H1 (cell line): ENCODE measurements at regions not wholly inside any gene's neighbourhood (a gene's known extent, or its start where the extent isn't known, plus 50 kb on each side); places are given as distances from the start of the nearest gene placed in this dataset.

Source experiments
- CREB1 ChIP-seq: IDR thresholded peaks from 2 replicates; pipeline ENCODE4 v1.6.1; 2012; ENCODE audit warnings: inconsistent platforms
- EZH2 ChIP-seq: fragments of 200-600 bp; sonication (generic); IDR thresholded peaks from 2 replicates; pipeline ENCODE4 v1.7.1; 2012; ENCODE audit warnings: low read depth, mild to moderate bottlenecking, moderate library complexity, low read length, inconsistent platforms; ENCODE audit not compliant: severe bottlenecking
- JUN ChIP-seq: IDR thresholded peaks from 2 replicates; pipeline ENCODE4 v1.6.1; 2011; ENCODE audit warnings: low read depth, mild to moderate bottlenecking, improper control_type of control experiment, low read length
- MAFK ChIP-seq: IDR thresholded peaks from 2 replicates; pipeline ENCODE4 v1.6.1; 2012; ENCODE audit warnings: low read depth, mild to moderate bottlenecking, improper control_type of control experiment, low read length
- NRF1 ChIP-seq: IDR thresholded peaks from 2 replicates; pipeline ENCODE4 v1.6.1; 2011; ENCODE audit warnings: mild to moderate bottlenecking, low read depth, low read length, improper control_type of control experiment
- RBBP5 ChIP-seq: IDR thresholded peaks from 2 replicates; pipeline ENCODE4 v1.7.1; 2012; ENCODE audit warnings: low read depth, mild to moderate bottlenecking, inconsistent platforms, low read length, moderate library complexity, borderline replicate concordance
- RFX5 ChIP-seq: IDR thresholded peaks from 2 replicates; pipeline ENCODE4 v1.6.1; 2011; ENCODE audit warnings: low read depth, low read length, improper control_type of control experiment, borderline replicate concordance
- RXRA ChIP-seq: IDR thresholded peaks from 2 replicates; pipeline ENCODE4 v1.6.1; 2011; ENCODE audit warnings: low read depth, mild to moderate bottlenecking, low read length, moderate library complexity; ENCODE audit not compliant: insufficient read depth
- TAF1 ChIP-seq: IDR thresholded peaks from 2 replicates; pipeline ENCODE4 v1.6.1; 2011; ENCODE audit warnings: mild to moderate bottlenecking, low read depth, low read length
- TEAD4 ChIP-seq: IDR thresholded peaks from 2 replicates; pipeline ENCODE4 v1.6.1; 2012; ENCODE audit warnings: low read depth, low read length, inconsistent platforms, mixed read lengths
- TF ChIP-seq, protein P1 (sequence below), 3 experiments: IDR thresholded peaks; 1 replicate in 2 of 3; 2 replicates in 1 of 3; pipeline versions ENCODE4 v1.5.1 to v1.6.1; 2011; ENCODE audit warnings: low read length in 3 of 3, mild to moderate bottlenecking in 3 of 3, inconsistent platforms in 2 of 3, low read depth in 1 of 3, moderate library complexity in 1 of 3; ENCODE audit not compliant: insufficient read depth in 1 of 3; ENCODE audit errors: control extremely low read depth in 1 of 3
- TF ChIP-seq, protein P2 (sequence below): IDR thresholded peaks from 2 replicates; pipeline ENCODE4 v1.6.1; 2012; ENCODE audit warnings: low read length, inconsistent platforms
- TF ChIP-seq, protein P3 (sequence below): IDR thresholded peaks from 2 replicates; pipeline ENCODE4 v1.6.1; 2011; ENCODE audit warnings: low read length, improper control_type of control experiment
- TF ChIP-seq, protein P4 (sequence below): IDR thresholded peaks from 2 replicates; pipeline ENCODE4 v1.6.1; 2012; ENCODE audit warnings: inconsistent platforms

DNA sequence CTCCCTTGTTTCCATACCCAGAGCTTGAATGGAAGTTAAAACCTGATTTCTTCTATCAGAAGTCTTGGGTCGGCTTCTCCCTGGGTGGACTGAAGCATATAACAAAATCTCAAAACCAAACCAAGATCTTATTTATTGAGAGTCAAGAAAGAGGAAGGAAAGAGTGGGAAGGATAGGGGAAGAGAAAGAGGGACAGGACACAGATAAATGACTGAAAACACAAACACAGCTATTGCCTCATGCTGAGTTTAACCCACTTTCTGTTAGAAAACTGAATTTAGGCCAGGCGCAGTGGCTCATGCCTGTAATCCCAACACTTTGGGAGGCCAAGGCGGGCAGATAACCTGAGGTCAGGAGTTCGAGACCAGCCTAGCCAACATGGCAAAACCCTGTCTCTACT lies 92.9 kb downstream of the PALM2AKAP2 start:
- TF ChIP-seq TEAD4, result no peak
- TF ChIP-seq, protein P1, sequence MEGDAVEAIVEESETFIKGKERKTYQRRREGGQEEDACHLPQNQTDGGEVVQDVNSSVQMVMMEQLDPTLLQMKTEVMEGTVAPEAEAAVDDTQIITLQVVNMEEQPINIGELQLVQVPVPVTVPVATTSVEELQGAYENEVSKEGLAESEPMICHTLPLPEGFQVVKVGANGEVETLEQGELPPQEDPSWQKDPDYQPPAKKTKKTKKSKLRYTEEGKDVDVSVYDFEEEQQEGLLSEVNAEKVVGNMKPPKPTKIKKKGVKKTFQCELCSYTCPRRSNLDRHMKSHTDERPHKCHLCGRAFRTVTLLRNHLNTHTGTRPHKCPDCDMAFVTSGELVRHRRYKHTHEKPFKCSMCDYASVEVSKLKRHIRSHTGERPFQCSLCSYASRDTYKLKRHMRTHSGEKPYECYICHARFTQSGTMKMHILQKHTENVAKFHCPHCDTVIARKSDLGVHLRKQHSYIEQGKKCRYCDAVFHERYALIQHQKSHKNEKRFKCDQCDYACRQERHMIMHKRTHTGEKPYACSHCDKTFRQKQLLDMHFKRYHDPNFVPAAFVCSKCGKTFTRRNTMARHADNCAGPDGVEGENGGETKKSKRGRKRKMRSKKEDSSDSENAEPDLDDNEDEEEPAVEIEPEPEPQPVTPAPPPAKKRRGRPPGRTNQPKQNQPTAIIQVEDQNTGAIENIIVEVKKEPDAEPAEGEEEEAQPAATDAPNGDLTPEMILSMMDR (IDR thresholded peaks at IDR 0.05; ENCODE audit: control extremely low read depth in 1 of 3, insufficient read depth in 1 of 3, low read depth in 1 of 3, low read length in 3 of 3), result no peak
- TF ChIP-seq MAFK, result no peak
- TF ChIP-seq, protein P2, sequence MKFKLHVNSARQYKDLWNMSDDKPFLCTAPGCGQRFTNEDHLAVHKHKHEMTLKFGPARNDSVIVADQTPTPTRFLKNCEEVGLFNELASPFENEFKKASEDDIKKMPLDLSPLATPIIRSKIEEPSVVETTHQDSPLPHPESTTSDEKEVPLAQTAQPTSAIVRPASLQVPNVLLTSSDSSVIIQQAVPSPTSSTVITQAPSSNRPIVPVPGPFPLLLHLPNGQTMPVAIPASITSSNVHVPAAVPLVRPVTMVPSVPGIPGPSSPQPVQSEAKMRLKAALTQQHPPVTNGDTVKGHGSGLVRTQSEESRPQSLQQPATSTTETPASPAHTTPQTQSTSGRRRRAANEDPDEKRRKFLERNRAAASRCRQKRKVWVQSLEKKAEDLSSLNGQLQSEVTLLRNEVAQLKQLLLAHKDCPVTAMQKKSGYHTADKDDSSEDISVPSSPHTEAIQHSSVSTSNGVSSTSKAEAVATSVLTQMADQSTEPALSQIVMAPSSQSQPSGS, result no peak
- no peak for TF ChIP-seq TAF1
- no peak for TF ChIP-seq EZH2
- TF ChIP-seq RFX5, result no peak
- TF ChIP-seq, protein P3, sequence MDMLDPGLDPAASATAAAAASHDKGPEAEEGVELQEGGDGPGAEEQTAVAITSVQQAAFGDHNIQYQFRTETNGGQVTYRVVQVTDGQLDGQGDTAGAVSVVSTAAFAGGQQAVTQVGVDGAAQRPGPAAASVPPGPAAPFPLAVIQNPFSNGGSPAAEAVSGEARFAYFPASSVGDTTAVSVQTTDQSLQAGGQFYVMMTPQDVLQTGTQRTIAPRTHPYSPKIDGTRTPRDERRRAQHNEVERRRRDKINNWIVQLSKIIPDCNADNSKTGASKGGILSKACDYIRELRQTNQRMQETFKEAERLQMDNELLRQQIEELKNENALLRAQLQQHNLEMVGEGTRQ, result no peak
- TF ChIP-seq CREB1, result no peak
- TF ChIP-seq RXRA, result no peak
- TF ChIP-seq NRF1, result no peak
- TF ChIP-seq JUN, result no peak
- TF ChIP-seq, protein P4, sequence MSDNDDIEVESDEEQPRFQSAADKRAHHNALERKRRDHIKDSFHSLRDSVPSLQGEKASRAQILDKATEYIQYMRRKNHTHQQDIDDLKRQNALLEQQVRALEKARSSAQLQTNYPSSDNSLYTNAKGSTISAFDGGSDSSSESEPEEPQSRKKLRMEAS, result no peak
- TF ChIP-seq RBBP5, result no peak
